Tibial artery (tissue), 4 donors: ENCODE measurements at regions not wholly inside any gene's neighbourhood (a gene's known extent, or its start where the extent isn't known, plus 50 kb on each side); places are given as distances from the start of the nearest gene placed in this dataset.
A peak's percentile ranks its signal among the peaks of the same experiment; 100 is the strongest.

Experiments
- DNase-seq, 2 donors: peaks; one replicate each; pipeline ENCODE4 v3.0.0-alpha.2; 2019
- H3K27ac ChIP-seq, 2 donors: fragments of 200-600 bp; sonication (generic) in 1 of 2; 1 replicate in 1 of 2; 2 replicates in 1 of 2; pipeline ENCODE4 v1.5.1; 2018 to 2019; ENCODE audit warnings: mild to moderate bottlenecking in 1 of 2
- H3K27me3 ChIP-seq, 2 donors: fragments of 200-600 bp; sonication (generic) in 1 of 2; one replicate each; pipeline versions ENCODE4 v1.5.1 to v1.6.0; 2016 to 2019
- H3K36me3 ChIP-seq, 3 donors: fragments of 200-600 bp; sonication (generic) in 2 of 3; one replicate each; pipeline ENCODE4 v1.5.1; 2016 to 2019; ENCODE audit warnings: mild to moderate bottlenecking in 2 of 3
- H3K4me1 ChIP-seq, 4 donors: fragments of 200-600 bp; sonication (generic) in 2 of 4; 1 replicate in 3 of 4; 2 replicates in 1 of 4; pipeline ENCODE4 v1.5.1; 2016 to 2019
- H3K4me3 ChIP-seq, 2 donors: fragments of 200-600 bp; sonication (generic) in 1 of 2; 1 replicate in 1 of 2; 2 replicates in 1 of 2; pipeline ENCODE4 v1.5.1; 2018 to 2019; ENCODE audit warnings: mild to moderate bottlenecking in 2 of 2
- H3K9me3 ChIP-seq, 3 donors: fragments of 200-600 bp; sonication (generic) in 1 of 3; one replicate each; pipeline ENCODE4 v1.5.1; 2016 to 2019
- intact Hi-C: fragments of 100-400 bp; cut with DNase I; formaldehyde crosslinking; loops from one replicate; pipeline ENCODE4 v1.15.0; 2023; ENCODE audit warnings: low total_unique reads
- TF ChIP-seq, protein P1 (sequence below), 2 experiments: fragments of 200-600 bp in 1 of 2; fragments of 450-650 bp in 1 of 2; IDR thresholded peaks; one replicate each; pipeline ENCODE4 v1.5.1; 2017 to 2019; ENCODE audit warnings: antibody characterized with exemption in 2 of 2, mild to moderate bottlenecking in 1 of 2, moderate library complexity in 1 of 2

- Histone ChIP-seq H3K36me3 (no peaks in the 10 kb centered on the region), H3K4me3 (no peak overlapping the region), H3K27me3 (peaks cover 0 to 28% of the 10 kb centered on the region in 2 donors), H3K27ac (no peak overlapping the region), H3K9me3 (no peaks in the 10 kb centered on the region), H3K4me1 (peaks cover 0 to 11% (median 3%) of the 10 kb centered on the region in 4 donors)
- intact Hi-C loops: no loop called here
- TF ChIP-seq, protein P1, sequence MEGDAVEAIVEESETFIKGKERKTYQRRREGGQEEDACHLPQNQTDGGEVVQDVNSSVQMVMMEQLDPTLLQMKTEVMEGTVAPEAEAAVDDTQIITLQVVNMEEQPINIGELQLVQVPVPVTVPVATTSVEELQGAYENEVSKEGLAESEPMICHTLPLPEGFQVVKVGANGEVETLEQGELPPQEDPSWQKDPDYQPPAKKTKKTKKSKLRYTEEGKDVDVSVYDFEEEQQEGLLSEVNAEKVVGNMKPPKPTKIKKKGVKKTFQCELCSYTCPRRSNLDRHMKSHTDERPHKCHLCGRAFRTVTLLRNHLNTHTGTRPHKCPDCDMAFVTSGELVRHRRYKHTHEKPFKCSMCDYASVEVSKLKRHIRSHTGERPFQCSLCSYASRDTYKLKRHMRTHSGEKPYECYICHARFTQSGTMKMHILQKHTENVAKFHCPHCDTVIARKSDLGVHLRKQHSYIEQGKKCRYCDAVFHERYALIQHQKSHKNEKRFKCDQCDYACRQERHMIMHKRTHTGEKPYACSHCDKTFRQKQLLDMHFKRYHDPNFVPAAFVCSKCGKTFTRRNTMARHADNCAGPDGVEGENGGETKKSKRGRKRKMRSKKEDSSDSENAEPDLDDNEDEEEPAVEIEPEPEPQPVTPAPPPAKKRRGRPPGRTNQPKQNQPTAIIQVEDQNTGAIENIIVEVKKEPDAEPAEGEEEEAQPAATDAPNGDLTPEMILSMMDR (IDR thresholded peaks at IDR 0.05): no peak
- DNase-seq: peak in 1 of 2 donors; percentile 72
Measured at GRCh38 chr5:133685402-133686018, 73.2 kb upstream of the FSTL4 start.

DNA sequence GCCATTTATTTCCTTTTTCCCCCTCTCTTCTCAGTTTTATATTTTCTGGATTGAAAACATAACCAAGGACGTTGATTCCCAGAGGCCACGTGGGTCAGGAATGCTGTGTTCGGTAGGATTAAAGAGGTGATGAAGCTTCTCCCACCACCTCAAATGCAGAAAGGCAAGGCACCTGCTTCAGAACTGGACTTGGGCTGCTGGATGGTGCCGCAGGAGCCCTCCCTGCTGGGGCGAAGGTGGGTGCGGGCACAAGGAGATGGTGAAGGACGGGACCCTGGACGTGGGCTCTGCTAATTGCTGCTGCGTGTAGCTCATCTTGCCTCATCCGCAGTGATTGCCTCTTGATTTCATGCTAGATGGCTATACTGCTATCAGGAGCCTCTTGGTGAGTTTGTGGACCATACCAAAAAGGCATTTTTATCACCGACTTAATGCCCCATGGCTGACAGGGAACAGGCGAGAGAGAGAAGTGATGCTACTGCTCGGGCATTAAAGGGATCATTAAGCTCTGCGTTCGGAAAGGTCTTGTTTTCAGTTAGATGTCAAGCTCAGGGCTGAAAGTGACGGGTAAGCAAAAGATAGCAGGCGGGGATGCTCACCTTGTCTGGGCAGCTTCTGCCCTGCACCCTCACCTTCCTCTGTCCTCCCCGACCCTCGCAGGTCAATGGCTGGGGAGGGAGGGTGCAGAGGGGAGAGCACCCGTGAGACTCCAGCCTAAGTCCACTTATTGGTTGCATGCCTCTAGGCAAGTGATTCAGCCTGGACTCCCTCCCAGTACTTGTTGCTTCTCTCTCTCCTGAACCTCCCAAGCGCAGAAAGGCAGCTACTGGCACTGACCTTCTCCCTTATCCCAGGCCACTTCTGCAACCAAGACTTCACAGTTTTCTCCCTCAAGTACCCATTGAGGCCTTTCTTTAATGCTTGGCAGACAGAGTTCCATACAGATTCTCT, 71.6 kb upstream of the FSTL4 start:
- peak in 1 of 2 donors; percentile 20 for DNase-seq
- TF ChIP-seq, protein P1 (IDR thresholded peaks at IDR 0.05): no peak
- Histone ChIP-seq H3K27me3 (peaks cover 0 to 13% of the 10 kb centered on the region in 2 donors), H3K4me1 (peaks cover 0 to 11% (median 3%) of the 10 kb centered on the region in 4 donors), H3K27ac (no peak overlapping the region), H3K36me3 (no peaks in the 10 kb centered on the region), H3K4me3 (no peak overlapping the region), H3K9me3 (no peaks in the 10 kb centered on the region)
- intact Hi-C loops: no loop called here

GRCh38 chr5:133682451-133682850, 70.1 kb upstream of the FSTL4 start:
- Histone ChIP-seq H3K9me3 (no peaks in the 10 kb centered on the region), H3K4me3 (no peak overlapping the region), H3K4me1 (peaks cover 0 to 11% (median 3%) of the 10 kb centered on the region in 4 donors), H3K27ac (no peak overlapping the region), H3K36me3 (no peaks in the 10 kb centered on the region), H3K27me3 (peaks cover 0 to 3% of the 10 kb centered on the region in 2 donors)
- DNase-seq: peak in 1 of 2 donors; percentile 34
- TF ChIP-seq, protein P1 (IDR thresholded peaks at IDR 0.05): no peak
- intact Hi-C loops: no loop called here

- Histone ChIP-seq H3K4me3 (no peak overlapping the region), H3K27me3 (peaks cover 0 to 2% of the 10 kb centered on the region in 2 donors), H3K9me3 (no peaks in the 10 kb centered on the region), H3K36me3 (no peaks in the 10 kb centered on the region), H3K27ac (no peak overlapping the region), H3K4me1 (peaks cover 0 to 11% (median 3%) of the 10 kb centered on the region in 4 donors)
- DNase-seq: peak in 1 of 2 donors; percentile 40
- TF ChIP-seq, protein P1 (IDR thresholded peaks at IDR 0.05): no peak
- intact Hi-C loops: no loop called here
Measured at GRCh38 chr5:133681896-133682295, 69.6 kb upstream of the FSTL4 start.

DNA sequence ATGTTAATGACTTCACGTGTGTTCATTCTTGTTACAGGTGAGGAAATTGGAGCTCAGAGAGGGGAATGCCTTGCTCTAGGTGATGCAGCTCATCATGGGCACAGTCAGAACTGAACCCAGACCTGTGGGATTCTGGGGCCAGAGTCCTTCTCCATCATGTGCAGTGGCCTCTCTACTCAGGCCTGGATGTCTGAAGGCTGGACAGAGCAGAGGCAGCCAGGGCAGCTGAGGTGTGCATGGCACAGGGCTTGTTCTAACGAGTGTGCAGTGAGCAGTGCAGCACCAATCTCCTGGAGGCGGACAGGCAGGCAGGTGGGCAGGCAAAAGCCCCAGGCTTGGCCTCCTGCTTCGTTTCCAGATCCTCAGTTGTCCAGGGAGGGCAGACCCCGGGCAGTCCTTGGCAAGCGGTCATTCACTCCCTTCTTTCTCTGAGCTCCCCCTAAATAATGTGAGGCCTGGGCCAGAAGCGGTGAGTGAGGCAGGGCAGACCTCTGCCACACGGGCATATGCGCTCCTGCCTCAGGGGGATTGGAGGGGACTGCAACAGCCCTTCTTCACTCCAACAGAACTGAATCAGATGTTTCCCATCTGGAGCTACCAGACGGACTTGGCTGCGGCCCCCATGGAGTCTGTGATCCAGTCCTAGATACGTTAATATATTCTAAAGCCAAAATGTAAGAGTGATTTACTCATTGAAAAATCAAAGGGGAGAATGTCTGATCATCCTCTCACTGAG, 68.7 kb upstream of the FSTL4 start:
- Histone ChIP-seq H3K27me3 (no peaks in the 10 kb centered on the region), H3K9me3 (no peaks in the 10 kb centered on the region), H3K36me3 (no peaks in the 10 kb centered on the region), H3K4me3 (no peak overlapping the region), H3K27ac (no peak overlapping the region), H3K4me1 (peaks cover 0 to 8% (median 3%) of the 10 kb centered on the region in 4 donors)
- TF ChIP-seq, protein P1 (IDR thresholded peaks at IDR 0.05): no peak
- intact Hi-C loops: no loop called here
- peak in 1 of 2 donors; percentile 47 for DNase-seq
